ENCODE measurements at regions not wholly inside any gene's neighbourhood (a gene's known extent, or its start where the extent isn't known, plus 50 kb on each side); places are given as distances from the start of the nearest gene placed in this dataset.

- no peaks in the 10 kb centered on the region for H3K27me3 ChIP-seq (ENCODE audit: control insufficient read depth in 1 of 2, insufficient read depth in 2 of 2, low read length in 2 of 2)
- H3K27ac ChIP-seq (ENCODE audit: extremely low read length, insufficient read depth, low read length): no peak overlapping the region
- DNase-seq (ENCODE audit: low spot score) (no peak), ATAC-seq (no peak), FAIRE-seq (no peak)
- 0% methylated on average over 1 of the region's 1 CpG for WGBS (ENCODE audit: low lambda C conversion rate)
- no peaks in the 10 kb centered on the region for H3K36me3 ChIP-seq (replicated peaks in 1 of 2; ENCODE audit: control insufficient read depth in 1 of 2, insufficient read depth in 2 of 2, low read length in 2 of 2)
- ChIA-PET POLR2A (no interaction called here), CTCF (ENCODE audit: low intra/inter-chr PET ratio, low total read pairs) (no interaction called here)
- no peak overlapping the region for H3K4me2 ChIP-seq (ENCODE audit: low read depth, low read length)
- H3K4me3 ChIP-seq (replicated peaks in 1 of 3; ENCODE audit: insufficient read depth in 1 of 3, low read depth in 2 of 3, low read length in 3 of 3): no peak overlapping the region
- in situ Hi-C loops (cut with HindIII; ENCODE audit: extremely low pct_ligation_motif_present, low pct_unique_long_range_greater_than_20kb) (no loop called here), intact Hi-C loops (cut with micrococcal nuclease; ENCODE audit: unreplicated experiment) (no loop called here)
- BruUV-seq (replicated peaks): no TSS peak
- no peak overlapping the region for H3K9ac ChIP-seq (ENCODE audit: insufficient read depth, low read depth, low read length)
- H3K79me2 ChIP-seq (ENCODE audit: insufficient read depth, low read length): no peaks in the 10 kb centered on the region
- H2AFZ ChIP-seq (ENCODE audit: low read length): no peak overlapping the region
- no peaks in the 10 kb centered on the region for H3K9me3 ChIP-seq (ENCODE audit: low read length)
- H4K20me1 ChIP-seq (ENCODE audit: insufficient read depth, low read length): no peaks in the 10 kb centered on the region
- H3K4me1 ChIP-seq (ENCODE audit: insufficient read depth, low read length): no peaks in the 10 kb centered on the region
- TF ChIP-seq ARNT (IDR thresholded peaks at IDR 0.05): no peak
- no peak for TF ChIP-seq RBM39 (IDR thresholded peaks at IDR 0.05; ENCODE audit: low read depth, low read length, poor library complexity, severe bottlenecking)
- TF ChIP-seq TIGD3 (CRISPR knock-in tag; IDR thresholded peaks at IDR 0.05; ENCODE audit: borderline replicate concordance): no peak
- no peak for TF ChIP-seq SSRP1 (CRISPR knock-in tag; IDR thresholded peaks at IDR 0.05)
- no peak for TF ChIP-seq ARID3A (IDR thresholded peaks at IDR 0.05; ENCODE audit: low read depth, low read length)
- TF ChIP-seq PATZ1 (CRISPR knock-in tag; IDR thresholded peaks at IDR 0.05): no peak
- TF ChIP-seq, protein P1, sequence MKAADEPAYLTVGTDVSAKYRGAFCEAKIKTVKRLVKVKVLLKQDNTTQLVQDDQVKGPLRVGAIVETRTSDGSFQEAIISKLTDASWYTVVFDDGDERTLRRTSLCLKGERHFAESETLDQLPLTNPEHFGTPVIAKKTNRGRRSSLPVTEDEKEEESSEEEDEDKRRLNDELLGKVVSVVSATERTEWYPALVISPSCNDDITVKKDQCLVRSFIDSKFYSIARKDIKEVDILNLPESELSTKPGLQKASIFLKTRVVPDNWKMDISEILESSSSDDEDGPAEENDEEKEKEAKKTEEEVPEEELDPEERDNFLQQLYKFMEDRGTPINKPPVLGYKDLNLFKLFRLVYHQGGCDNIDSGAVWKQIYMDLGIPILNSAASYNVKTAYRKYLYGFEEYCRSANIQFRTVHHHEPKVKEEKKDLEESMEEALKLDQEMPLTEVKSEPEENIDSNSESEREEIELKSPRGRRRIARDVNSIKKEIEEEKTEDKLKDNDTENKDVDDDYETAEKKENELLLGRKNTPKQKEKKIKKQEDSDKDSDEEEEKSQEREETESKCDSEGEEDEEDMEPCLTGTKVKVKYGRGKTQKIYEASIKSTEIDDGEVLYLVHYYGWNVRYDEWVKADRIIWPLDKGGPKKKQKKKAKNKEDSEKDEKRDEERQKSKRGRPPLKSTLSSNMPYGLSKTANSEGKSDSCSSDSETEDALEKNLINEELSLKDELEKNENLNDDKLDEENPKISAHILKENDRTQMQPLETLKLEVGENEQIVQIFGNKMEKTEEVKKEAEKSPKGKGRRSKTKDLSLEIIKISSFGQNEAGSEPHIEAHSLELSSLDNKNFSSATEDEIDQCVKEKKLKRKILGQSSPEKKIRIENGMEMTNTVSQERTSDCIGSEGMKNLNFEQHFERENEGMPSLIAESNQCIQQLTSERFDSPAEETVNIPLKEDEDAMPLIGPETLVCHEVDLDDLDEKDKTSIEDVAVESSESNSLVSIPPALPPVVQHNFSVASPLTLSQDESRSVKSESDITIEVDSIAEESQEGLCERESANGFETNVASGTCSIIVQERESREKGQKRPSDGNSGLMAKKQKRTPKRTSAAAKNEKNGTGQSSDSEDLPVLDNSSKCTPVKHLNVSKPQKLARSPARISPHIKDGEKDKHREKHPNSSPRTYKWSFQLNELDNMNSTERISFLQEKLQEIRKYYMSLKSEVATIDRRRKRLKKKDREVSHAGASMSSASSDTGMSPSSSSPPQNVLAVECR (CRISPR knock-in tag; IDR thresholded peaks at IDR 0.05; ENCODE audit: borderline replicate concordance): no peak
- TF ChIP-seq IRX3 (CRISPR knock-in tag; IDR thresholded peaks at IDR 0.05; ENCODE audit: borderline replicate concordance, low read depth): no peak
- no peak for TF ChIP-seq ZNF674 (CRISPR knock-in tag; IDR thresholded peaks at IDR 0.05; ENCODE audit: low read depth)
- no peak for TF ChIP-seq ONECUT2 (CRISPR knock-in tag; IDR thresholded peaks at IDR 0.05)
- no peak for TF ChIP-seq ZNF747 (CRISPR knock-in tag; IDR thresholded peaks at IDR 0.05; ENCODE audit: borderline replicate concordance)
- no peak for TF ChIP-seq HMG20A (CRISPR knock-in tag; IDR thresholded peaks at IDR 0.05; ENCODE audit: borderline replicate concordance)
- TF ChIP-seq, protein P2, sequence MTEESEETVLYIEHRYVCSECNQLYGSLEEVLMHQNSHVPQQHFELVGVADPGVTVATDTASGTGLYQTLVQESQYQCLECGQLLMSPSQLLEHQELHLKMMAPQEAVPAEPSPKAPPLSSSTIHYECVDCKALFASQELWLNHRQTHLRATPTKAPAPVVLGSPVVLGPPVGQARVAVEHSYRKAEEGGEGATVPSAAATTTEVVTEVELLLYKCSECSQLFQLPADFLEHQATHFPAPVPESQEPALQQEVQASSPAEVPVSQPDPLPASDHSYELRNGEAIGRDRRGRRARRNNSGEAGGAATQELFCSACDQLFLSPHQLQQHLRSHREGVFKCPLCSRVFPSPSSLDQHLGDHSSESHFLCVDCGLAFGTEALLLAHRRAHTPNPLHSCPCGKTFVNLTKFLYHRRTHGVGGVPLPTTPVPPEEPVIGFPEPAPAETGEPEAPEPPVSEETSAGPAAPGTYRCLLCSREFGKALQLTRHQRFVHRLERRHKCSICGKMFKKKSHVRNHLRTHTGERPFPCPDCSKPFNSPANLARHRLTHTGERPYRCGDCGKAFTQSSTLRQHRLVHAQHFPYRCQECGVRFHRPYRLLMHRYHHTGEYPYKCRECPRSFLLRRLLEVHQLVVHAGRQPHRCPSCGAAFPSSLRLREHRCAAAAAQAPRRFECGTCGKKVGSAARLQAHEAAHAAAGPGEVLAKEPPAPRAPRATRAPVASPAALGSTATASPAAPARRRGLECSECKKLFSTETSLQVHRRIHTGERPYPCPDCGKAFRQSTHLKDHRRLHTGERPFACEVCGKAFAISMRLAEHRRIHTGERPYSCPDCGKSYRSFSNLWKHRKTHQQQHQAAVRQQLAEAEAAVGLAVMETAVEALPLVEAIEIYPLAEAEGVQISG (CRISPR knock-in tag; IDR thresholded peaks at IDR 0.05): no peak
- no peak for TF ChIP-seq KDM6A (CRISPR knock-in tag; IDR thresholded peaks at IDR 0.05; ENCODE audit: low read depth)
Measured at GRCh38 chr21:34235514-34235913, 128.3 kb upstream of the KCNE2 start.

All from HepG2 (cell line).